ENCODE measurements at regions not wholly inside any gene's neighbourhood (a gene's known extent, or its start where the extent isn't known, plus 50 kb on each side); places are given as distances from the start of the nearest gene placed in this dataset.

- TF ChIP-seq PAX5 (IDR thresholded peaks at IDR 0.05; ENCODE audit: insufficient read depth, low read length, severe bottlenecking) = no peak
- TF ChIP-seq POLR2AphosphoS5 (IDR thresholded peaks at IDR 0.05; ENCODE audit: low read depth, low read length) = no peak
- no peak for TF ChIP-seq POLR2A (IDR thresholded peaks at IDR 0.05; ENCODE audit: low read depth, low read length)
- TF ChIP-seq TAF1 (IDR thresholded peaks at IDR 0.05; ENCODE audit: low read depth, low read length) = no peak
- TF ChIP-seq SPI1 (IDR thresholded peaks at IDR 0.05; ENCODE audit: low read depth, low read length) = no peak
- TF ChIP-seq POU2F2 (IDR thresholded peaks at IDR 0.05; ENCODE audit: low read depth, low read length) = no peak
Measured at GRCh38 chr3:146948186-146948585, 343.0 kb upstream of the PLSCR5 start.

Data from GM12891 (cell line).